ENCODE measurements at regions not wholly inside any gene's neighbourhood (a gene's known extent, or its start where the extent isn't known, plus 50 kb on each side); places are given as distances from the start of the nearest gene placed in this dataset.

GRCh38 chr7:136527554-136527953 lies 340.9 kb upstream of the CHRM2 start:
- no peak overlapping the region for H3K4me3 ChIP-seq (ENCODE audit: low read depth, low read length)
- TF ChIP-seq CTCF (IDR thresholded peaks at IDR 0.05; ENCODE audit: low read depth, low read length) = no peak
- TF ChIP-seq POLR2A (IDR thresholded peaks at IDR 0.05; ENCODE audit: extremely low read depth, insufficient read length) = no peak
- no peak for DNase-seq (ENCODE audit: low read depth)

GRCh38 chr7:136526408-136527105 lies 341.9 kb upstream of the CHRM2 start:
- DNase-seq (ENCODE audit: low read depth) = no peak
- no peak overlapping the region for H3K4me3 ChIP-seq (ENCODE audit: low read depth, low read length)
- no peak for TF ChIP-seq CTCF (IDR thresholded peaks at IDR 0.05; ENCODE audit: low read depth, low read length)
- TF ChIP-seq MAX (IDR thresholded peaks at IDR 0.05; ENCODE audit: low read depth, low read length) = no peak
- TF ChIP-seq POLR2A (IDR thresholded peaks at IDR 0.05; ENCODE audit: extremely low read depth, insufficient read length) = no peak
- no peak for TF ChIP-seq MYC (IDR thresholded peaks at IDR 0.05; ENCODE audit: low read depth, low read length)

GRCh38 chr7:136523571-136523970 lies 344.9 kb upstream of the CHRM2 start:
- DNase-seq (ENCODE audit: low read depth) = no peak
- TF ChIP-seq POLR2A (IDR thresholded peaks at IDR 0.05; ENCODE audit: extremely low read depth, insufficient read length) (no peak), MYC (IDR thresholded peaks at IDR 0.05; ENCODE audit: low read depth, low read length) (no peak), CTCF (IDR thresholded peaks at IDR 0.05; ENCODE audit: low read depth, low read length) (no peak), MAX (IDR thresholded peaks at IDR 0.05; ENCODE audit: low read depth, low read length) (no peak)
- no peak overlapping the region for H3K4me3 ChIP-seq (ENCODE audit: low read depth, low read length)

GRCh38 chr7:136517971-136518370 lies 350.5 kb upstream of the CHRM2 start:
- no peak for TF ChIP-seq MYC (IDR thresholded peaks at IDR 0.05; ENCODE audit: low read depth, low read length)
- TF ChIP-seq MAX (IDR thresholded peaks at IDR 0.05; ENCODE audit: low read depth, low read length) = no peak
- no peak for TF ChIP-seq CTCF (IDR thresholded peaks at IDR 0.05; ENCODE audit: low read depth, low read length)
- no peak for TF ChIP-seq POLR2A (IDR thresholded peaks at IDR 0.05; ENCODE audit: extremely low read depth, insufficient read length)
- no peak overlapping the region for H3K4me3 ChIP-seq (ENCODE audit: low read depth, low read length)
- no peak for DNase-seq (ENCODE audit: low read depth)

- no peak for DNase-seq (ENCODE audit: low read depth)
- H3K4me3 ChIP-seq (ENCODE audit: low read depth, low read length) = no peak overlapping the region
- no peak for TF ChIP-seq POLR2A (IDR thresholded peaks at IDR 0.05; ENCODE audit: extremely low read depth, insufficient read length)
- TF ChIP-seq MYC (IDR thresholded peaks at IDR 0.05; ENCODE audit: low read depth, low read length) = no peak
- TF ChIP-seq CTCF (IDR thresholded peaks at IDR 0.05; ENCODE audit: low read depth, low read length) = no peak
- TF ChIP-seq MAX (IDR thresholded peaks at IDR 0.05; ENCODE audit: low read depth, low read length) = no peak
Measured at GRCh38 chr7:136514776-136515175, 353.7 kb upstream of the CHRM2 start.

- no peak overlapping the region for H3K4me3 ChIP-seq (ENCODE audit: low read depth, low read length)
- DNase-seq (ENCODE audit: low read depth) = no peak
- TF ChIP-seq MAX (IDR thresholded peaks at IDR 0.05; ENCODE audit: low read depth, low read length) (no peak), CTCF (IDR thresholded peaks at IDR 0.05; ENCODE audit: low read depth, low read length) (no peak), POLR2A (IDR thresholded peaks at IDR 0.05; ENCODE audit: extremely low read depth, insufficient read length) (no peak), MYC (IDR thresholded peaks at IDR 0.05; ENCODE audit: low read depth, low read length) (no peak)
Measured at GRCh38 chr7:136513744-136514143, 354.7 kb upstream of the CHRM2 start.

Measured in NB4 (cell line).